Muscle of leg (tissue), 3 donors: ENCODE measurements at regions not wholly inside any gene's neighbourhood (a gene's known extent, or its start where the extent isn't known, plus 50 kb on each side); places are given as distances from the start of the nearest gene placed in this dataset.
A peak's percentile ranks its signal among the peaks of the same experiment; 100 is the strongest.

Source experiments
- DNase-seq: peaks from one replicate; pipeline ENCODE4 v3.0.0; 2013
- H3K27ac ChIP-seq: one replicate; pipeline ENCODE4 v1.5.1; 2013; ENCODE audit warnings: mild to moderate bottlenecking, low read length, control low read depth
- H3K27me3 ChIP-seq: one replicate; pipeline ENCODE4 v1.6.1; 2013; ENCODE audit warnings: low read length; ENCODE audit not compliant: control insufficient read depth, insufficient read depth
- H3K36me3 ChIP-seq: one replicate; pipeline ENCODE4 v1.6.1; 2013; ENCODE audit warnings: low read length; ENCODE audit not compliant: control insufficient read depth, insufficient read depth
- H3K4me1 ChIP-seq: one replicate; pipeline ENCODE4 v1.6.1; 2013; ENCODE audit warnings: low read length; ENCODE audit not compliant: control insufficient read depth, insufficient read depth
- H3K4me3 ChIP-seq: one replicate; pipeline ENCODE4 v1.5.1; 2013; ENCODE audit warnings: low read length, control low read depth
- H3K9me3 ChIP-seq: replicated peaks from 2 replicates; pipeline ENCODE4 v1.6.1; 2013; ENCODE audit warnings: low read depth, low read length; ENCODE audit not compliant: control insufficient read depth
- WGBS: methylation state at CpG from one replicate; pipeline ENCODE4 v1.1.5; 2013; ENCODE audit warnings: missing lambda C conversion rate; ENCODE audit not compliant: insufficient coverage; 5-methylcytosine and 5-hydroxymethylcytosine counted together

DNA sequence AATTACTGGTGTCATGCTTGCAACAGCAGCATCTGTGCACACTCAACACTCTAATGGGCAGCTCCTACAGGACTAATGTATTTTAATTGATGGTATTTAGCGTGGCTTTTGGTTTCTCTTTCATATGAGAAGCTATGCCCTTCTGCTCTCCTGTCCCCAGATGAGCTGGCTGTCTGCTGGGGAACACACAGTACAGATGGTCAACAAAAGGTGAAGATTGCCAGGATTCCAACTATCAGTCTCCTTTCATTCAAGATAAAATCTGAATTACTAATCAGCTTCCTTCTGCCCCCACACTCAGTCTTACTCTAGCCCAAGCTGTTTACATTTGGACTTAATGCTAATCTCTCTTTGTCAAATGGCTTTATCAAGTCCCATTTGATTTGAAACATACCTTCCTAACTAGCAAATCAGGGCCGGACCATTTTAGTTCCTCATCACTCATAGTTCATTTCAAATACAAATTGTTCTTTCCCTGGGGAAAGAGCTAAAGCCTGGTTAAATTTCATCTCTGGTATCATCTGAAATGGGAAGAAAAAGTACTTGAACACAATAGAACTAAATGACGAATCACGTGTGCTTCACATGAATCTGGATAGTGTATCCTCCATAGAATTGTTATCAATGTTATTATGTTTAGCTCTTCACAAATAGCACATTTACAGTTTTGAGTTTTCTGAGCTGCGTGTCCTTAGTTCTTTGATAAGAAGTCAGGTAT lies 988.0 kb downstream of the PCDH17 start:
- H3K27me3 ChIP-seq, result no peaks in the 10 kb centered on the region
- DNase-seq, result no peak
- WGBS, result no CpG with 5 or more reads among the region's 5 CpGs
- H3K27ac ChIP-seq, result no peak overlapping the region
- no peak overlapping the region for H3K4me3 ChIP-seq
- H3K36me3 ChIP-seq, result no peaks in the 10 kb centered on the region
- H3K9me3 ChIP-seq, result no peaks in the 10 kb centered on the region
- H3K4me1 ChIP-seq, result no peaks in the 10 kb centered on the region

DNA sequence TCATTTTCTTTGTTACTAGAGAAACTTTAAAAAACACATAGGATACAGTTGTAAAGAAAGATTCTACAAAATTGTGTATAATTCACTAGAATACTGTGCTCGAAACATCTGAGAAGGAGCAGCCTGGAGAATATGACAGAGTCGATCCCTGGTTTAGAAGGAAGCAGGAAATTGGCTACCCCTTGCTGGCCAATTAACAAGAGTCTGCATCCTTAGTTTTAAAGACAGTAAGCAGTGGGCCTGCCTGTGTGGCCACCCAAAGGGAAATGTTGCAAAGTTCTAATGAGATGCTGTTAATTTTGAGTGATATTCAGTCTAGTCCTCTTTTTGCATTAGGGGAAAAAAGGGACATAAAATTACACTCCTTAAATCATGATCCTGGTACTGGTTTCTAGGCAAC lies 988.6 kb downstream of the PCDH17 start:
- Histone ChIP-seq H3K36me3 (no peaks in the 10 kb centered on the region), H3K4me3 (no peak overlapping the region), H3K27me3 (no peaks in the 10 kb centered on the region), H3K9me3 (no peaks in the 10 kb centered on the region), H3K27ac (no peak overlapping the region), H3K4me1 (no peaks in the 10 kb centered on the region)
- DNase-seq, result peak; percentile 8
- WGBS, result 61% methylated on average over 2 of the region's 2 CpGs

DNA sequence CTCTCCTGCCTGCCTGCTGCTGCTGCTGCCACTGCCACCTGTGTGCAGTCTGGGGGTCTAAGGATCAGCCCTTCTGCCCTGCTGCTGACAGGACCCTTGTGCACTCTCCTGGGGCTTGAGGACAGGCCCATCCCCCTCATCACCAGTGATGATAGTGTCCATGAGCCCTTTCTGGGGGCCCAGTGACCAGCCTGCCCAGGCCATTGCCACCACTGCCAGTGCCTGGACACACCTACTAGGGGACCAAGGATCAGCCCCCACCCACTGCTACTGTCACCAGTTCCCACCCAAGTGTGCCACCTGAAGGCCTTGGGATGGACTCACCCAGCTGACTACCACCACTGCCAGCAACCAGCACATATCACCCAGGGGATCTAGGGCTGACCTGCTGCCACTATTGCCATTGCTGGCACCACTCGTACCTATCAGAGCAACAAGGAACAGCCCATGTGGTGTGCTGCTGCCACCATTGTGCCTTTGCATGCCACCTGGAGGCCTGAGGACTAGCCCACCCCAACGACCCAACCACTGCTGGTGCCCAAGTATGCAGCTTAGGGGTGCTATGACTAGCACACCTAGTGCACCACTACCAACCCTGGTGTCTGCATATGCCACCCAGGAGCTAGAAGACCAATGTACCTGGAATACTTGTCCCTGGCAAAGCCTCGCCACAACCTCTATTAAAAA lies 994.3 kb downstream of the PCDH17 start:
- H3K27ac ChIP-seq, result no peak overlapping the region
- 100% methylated on average over 1 of the region's 3 CpGs for WGBS
- H3K9me3 ChIP-seq, result no peaks in the 10 kb centered on the region
- H3K27me3 ChIP-seq, result no peaks in the 10 kb centered on the region
- H3K36me3 ChIP-seq, result no peaks in the 10 kb centered on the region
- no peak overlapping the region for H3K4me3 ChIP-seq
- no peaks in the 10 kb centered on the region for H3K4me1 ChIP-seq
- no peak for DNase-seq

DNA sequence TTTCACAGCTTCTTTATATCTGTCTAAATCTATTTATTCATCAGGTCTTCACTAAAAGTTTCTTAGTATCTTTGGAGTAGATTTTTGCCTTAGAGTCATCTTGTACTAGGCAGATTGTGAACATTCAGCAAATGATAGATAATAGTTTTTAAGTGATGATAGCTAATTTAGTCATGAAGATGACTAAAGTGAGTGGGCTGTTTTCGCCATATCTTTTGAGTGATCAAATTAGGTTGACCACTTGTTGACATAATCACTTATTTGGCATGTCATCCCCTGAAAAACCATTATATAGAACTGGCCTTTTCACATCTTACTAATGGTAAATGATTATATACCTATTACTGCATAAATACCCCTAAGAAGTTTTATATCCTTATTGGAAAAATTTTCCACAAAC lies 999.2 kb downstream of the PCDH17 start:
- no peaks in the 10 kb centered on the region for H3K4me1 ChIP-seq
- no CpG with 5 or more reads among the region's 1 CpG for whole genome bisulfite sequencing
- no peak overlapping the region for H3K4me3 ChIP-seq
- no peak overlapping the region for H3K27ac ChIP-seq
- no peaks in the 10 kb centered on the region for H3K9me3 ChIP-seq
- no peaks in the 10 kb centered on the region for H3K27me3 ChIP-seq
- no peak for DNase-seq
- H3K36me3 ChIP-seq, result no peaks in the 10 kb centered on the region

DNA sequence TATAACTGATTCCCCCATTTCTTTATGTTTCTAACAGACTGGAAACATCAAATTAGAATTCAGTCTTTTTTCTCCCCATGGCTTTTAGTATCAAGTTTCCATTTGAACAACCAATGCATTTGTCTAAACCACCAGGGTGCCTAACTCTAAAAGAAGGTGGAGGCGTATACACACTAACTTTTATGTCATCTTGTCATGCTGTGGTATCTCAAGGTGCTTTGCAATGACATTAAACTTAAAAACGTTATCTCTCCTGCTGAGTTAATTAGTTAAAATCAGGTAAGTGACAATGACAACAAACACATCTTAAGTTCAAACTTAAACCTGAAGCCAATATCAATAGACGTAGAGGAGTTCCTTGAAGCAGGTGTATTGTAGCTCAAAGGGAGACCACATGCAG lies 1001.7 kb downstream of the PCDH17 start:
- no peak overlapping the region for H3K4me3 ChIP-seq
- H3K9me3 ChIP-seq, result no peaks in the 10 kb centered on the region
- no peak for DNase-seq
- no peak overlapping the region for H3K27ac ChIP-seq
- H3K4me1 ChIP-seq, result no peaks in the 10 kb centered on the region
- WGBS, result no CpG with 5 or more reads among the region's 3 CpGs
- H3K36me3 ChIP-seq, result no peaks in the 10 kb centered on the region
- H3K27me3 ChIP-seq, result no peaks in the 10 kb centered on the region

DNA sequence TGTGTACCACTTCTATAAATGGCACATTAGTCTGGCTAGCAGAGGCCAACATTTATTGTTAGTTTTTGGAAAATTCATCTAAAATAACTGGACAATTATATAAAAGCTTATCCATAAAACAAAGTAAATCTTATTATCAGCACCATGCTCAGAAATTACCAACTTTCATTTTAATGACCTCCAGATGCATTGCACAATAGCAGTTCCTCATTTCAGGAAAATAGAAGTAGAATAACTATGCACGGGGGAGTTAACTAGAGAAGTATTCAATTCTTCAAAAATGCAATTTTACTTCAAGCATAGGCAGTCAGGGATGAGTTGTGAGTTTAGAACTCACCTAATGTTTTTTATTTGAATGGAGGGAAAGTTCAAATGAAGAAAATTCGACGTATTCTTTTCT lies 1023.5 kb downstream of the PCDH17 start:
- H3K9me3 ChIP-seq, result no peaks in the 10 kb centered on the region
- WGBS, result no CpG with 5 or more reads among the region's 3 CpGs
- H3K27ac ChIP-seq, result no peak overlapping the region
- DNase-seq, result peak; percentile 89
- H3K4me3 ChIP-seq, result no peak overlapping the region
- no peaks in the 10 kb centered on the region for H3K36me3 ChIP-seq
- no peaks in the 10 kb centered on the region for H3K27me3 ChIP-seq
- H3K4me1 ChIP-seq, result peaks cover 4% of the 10 kb centered on the region

DNA sequence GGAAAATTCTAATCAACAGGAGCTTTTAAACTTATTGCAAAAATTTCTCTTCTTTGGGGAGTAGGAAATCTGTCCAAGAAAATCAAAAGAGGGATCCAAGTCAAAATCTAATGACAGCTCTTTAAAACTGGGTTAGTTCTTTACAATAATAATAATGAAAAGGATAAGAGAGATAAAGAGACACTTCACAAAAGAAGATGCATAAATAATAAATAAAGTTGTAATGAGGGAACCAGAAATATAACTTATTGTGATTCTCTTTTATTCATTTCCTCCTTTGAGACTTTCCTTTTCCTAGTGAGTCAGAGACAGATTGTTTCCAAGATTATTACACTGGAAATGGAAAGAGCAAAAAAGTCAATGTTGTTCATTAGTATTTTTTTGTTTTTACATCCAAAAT lies 1029.3 kb downstream of the PCDH17 start:
- DNase-seq, result peak; percentile 80
- no peak overlapping the region for H3K4me3 ChIP-seq
- no peaks in the 10 kb centered on the region for H3K9me3 ChIP-seq
- no peaks in the 10 kb centered on the region for H3K27me3 ChIP-seq
- peak overlapping the region; percentile 66 for H3K27ac ChIP-seq
- peaks cover 4% of the 10 kb centered on the region for H3K4me1 ChIP-seq
- H3K36me3 ChIP-seq, result no peaks in the 10 kb centered on the region

DNA sequence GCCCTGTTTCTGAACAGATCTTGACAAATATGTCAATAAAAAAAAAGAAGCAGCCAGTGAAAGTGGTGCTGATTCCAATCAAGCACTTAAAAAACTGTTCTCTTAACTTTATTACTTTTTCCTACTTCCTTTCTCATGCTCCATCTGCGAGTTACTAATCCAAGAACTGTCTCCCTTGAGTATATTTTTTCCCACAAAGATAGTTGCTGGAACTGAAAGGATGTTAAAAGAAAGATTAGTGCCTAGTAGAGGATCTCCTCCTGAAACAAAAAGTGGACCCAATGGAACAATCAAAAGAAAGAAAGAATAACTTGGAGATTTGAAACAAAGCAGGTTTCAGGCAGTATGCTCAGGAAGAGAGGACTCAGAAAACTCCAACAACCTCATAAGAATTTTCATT lies 1034.8 kb downstream of the PCDH17 start:
- Histone ChIP-seq H3K9me3 (no peaks in the 10 kb centered on the region), H3K4me1 (no peaks in the 10 kb centered on the region), H3K36me3 (no peaks in the 10 kb centered on the region), H3K27me3 (no peaks in the 10 kb centered on the region), H3K4me3 (no peak overlapping the region), H3K27ac (peak overlapping the region; percentile 36)
- WGBS, result no CpG with 5 or more reads among the region's 1 CpG
- DNase-seq, result peak; percentile 95

DNA sequence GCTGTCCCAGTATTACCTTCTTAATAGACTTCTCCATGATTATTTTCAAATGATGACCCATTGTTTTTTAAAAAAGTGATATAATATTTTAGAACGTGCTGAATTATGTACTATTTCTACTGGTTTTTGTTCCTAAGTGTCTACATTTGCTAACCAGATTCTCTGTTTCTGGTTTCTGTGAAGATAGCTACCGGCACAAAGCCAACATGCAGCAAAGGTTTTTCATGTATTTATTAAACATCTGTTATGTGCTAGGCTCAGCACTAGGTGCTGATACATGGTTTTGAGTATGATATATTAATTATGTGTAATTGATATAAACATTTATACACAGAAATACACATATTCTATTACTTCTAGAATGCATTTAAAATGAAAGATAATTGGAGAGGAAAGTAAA lies 1035.6 kb downstream of the PCDH17 start:
- Histone ChIP-seq H3K9me3 (no peaks in the 10 kb centered on the region), H3K4me1 (no peaks in the 10 kb centered on the region), H3K27me3 (no peaks in the 10 kb centered on the region), H3K4me3 (no peak overlapping the region), H3K27ac (peak overlapping the region; percentile 36), H3K36me3 (no peaks in the 10 kb centered on the region)
- DNase-seq, result peak; percentile 64
- no CpG with 5 or more reads among the region's 2 CpGs for WGBS

DNA sequence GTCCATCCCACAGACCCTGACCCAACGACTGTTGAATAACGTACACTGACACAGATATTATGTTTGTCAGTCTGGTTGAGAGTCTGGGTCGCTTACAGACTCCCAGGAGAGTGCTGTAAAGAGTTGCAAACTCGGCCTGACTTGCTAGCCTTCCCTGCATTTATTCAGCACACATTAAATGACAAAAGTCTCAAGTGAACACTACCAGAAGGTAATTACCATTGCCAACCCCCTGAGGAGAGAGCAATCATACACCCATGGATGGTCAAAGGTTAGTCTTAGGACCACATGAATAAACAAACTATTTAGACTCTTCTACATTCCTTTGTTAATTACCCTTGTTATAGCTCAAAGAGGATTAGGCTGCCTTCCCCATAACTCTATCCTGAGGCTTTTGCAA lies 1048.6 kb downstream of the PCDH17 start:
- Histone ChIP-seq H3K4me3 (no peak overlapping the region), H3K9me3 (no peaks in the 10 kb centered on the region), H3K27ac (no peak overlapping the region), H3K27me3 (no peaks in the 10 kb centered on the region), H3K36me3 (no peaks in the 10 kb centered on the region), H3K4me1 (no peaks in the 10 kb centered on the region)
- no peak for DNase-seq
- no CpG with 5 or more reads among the region's 4 CpGs for WGBS
